Endothelial cell of umbilical vein (primary cell): ENCODE measurements at regions not wholly inside any gene's neighbourhood (a gene's known extent, or its start where the extent isn't known, plus 50 kb on each side); places are given as distances from the start of the nearest gene placed in this dataset.

Source experiments
- BruUV-seq: library from RNA; stranded (reverse); fragments of 400-500 nt; replicated peaks from 2 replicates; lab custom pipeline; 2021; lab: Mats Ljungman, UMichigan
- CTCF ChIA-PET: fragments of 300-600, 350-600 bp; sonication (Branson Sonifier 250); formaldehyde crosslinking; loops from one replicate; lab custom pipeline; 2021; ENCODE audit warnings: antibody characterized with exemption, inconsistent platforms; lab: Charles Lee
- POLR2A ChIA-PET: fragments of 300-600, 350-600 bp; sonication (Branson Sonifier 250); formaldehyde crosslinking; loops from one replicate; lab custom pipeline; 2021; ENCODE audit warnings: antibody characterized with exemption, inconsistent platforms; lab: Charles Lee
- DNase-seq: peaks from one replicate; pipeline ENCODE4 v3.0.0-alpha.2; 2011; ENCODE audit warnings: low read depth, low spot score
- FAIRE-seq: peaks from 2 replicates; lab custom pipeline; 2011; peaks lifted over from hg19 to GRCh38; lab: Jason Lieb, UNC
- H2AFZ ChIP-seq: 2 replicates; pipeline ENCODE4 v1.6.0; 2012; ENCODE audit warnings: low read depth, low read length, control low read depth, inconsistent platforms
- H3K27ac ChIP-seq: 2 replicates; pipeline ENCODE4 v1.5.1; 2011; ENCODE audit warnings: low read depth, mild to moderate bottlenecking, control low read depth, low read length, moderate library complexity; ENCODE audit not compliant: insufficient read depth
- H3K27me3 ChIP-seq, 2 experiments: 2 replicates each; pipeline versions ENCODE4 v1.6.0 to v1.6.1; 2011; ENCODE audit warnings: low read length in 2 of 2, mixed read lengths in 1 of 2; ENCODE audit not compliant: control insufficient read depth in 2 of 2, insufficient read depth in 2 of 2
- H3K36me3 ChIP-seq, 2 experiments: 2 replicates in 1 of 2; 3 replicates in 1 of 2; pipeline ENCODE4 v1.5.1; 2011; ENCODE audit warnings: low read length in 2 of 2, mild to moderate bottlenecking in 1 of 2, moderate library complexity in 1 of 2; ENCODE audit not compliant: control insufficient read depth in 2 of 2, insufficient read depth in 2 of 2; ENCODE audit errors: extremely low read depth in 1 of 2
- H3K4me1 ChIP-seq: 3 replicates; pipeline ENCODE4 v1.5.1; 2011; ENCODE audit warnings: mild to moderate bottlenecking, low read length; ENCODE audit not compliant: control insufficient read depth, insufficient read depth; ENCODE audit errors: extremely low read depth
- H3K4me2 ChIP-seq: 2 replicates; pipeline ENCODE4 v1.6.1; 2011; ENCODE audit warnings: low read length, control low read depth, mixed read lengths; ENCODE audit not compliant: insufficient read depth
- H3K4me3 ChIP-seq, 3 experiments: fragments of 200-600 bp in 1 of 3; sonication (generic), shearing (Covaris generic) in 1 of 3; replicated peaks in 1 of 3; 2 replicates each; pipeline ENCODE4 v1.5.1; 2011 to 2016; ENCODE audit warnings: control low read depth in 3 of 3, low read length in 3 of 3, mild to moderate bottlenecking in 2 of 3, inconsistent platforms in 1 of 3, low read depth in 1 of 3, moderate library complexity in 1 of 3; ENCODE audit not compliant: insufficient read depth in 1 of 3
- H3K79me2 ChIP-seq: 2 replicates; pipeline ENCODE4 v1.6.0; 2012; ENCODE audit warnings: low read length, inconsistent platforms; ENCODE audit not compliant: control insufficient read depth, insufficient read depth
- H3K9ac ChIP-seq: replicated peaks from 2 replicates; pipeline ENCODE3; 2011; ENCODE audit warnings: low read length, control low read depth; ENCODE audit not compliant: insufficient read depth; ENCODE audit errors: extremely low read depth
- H3K9me1 ChIP-seq: replicated peaks from 3 replicates; pipeline ENCODE4 v1.6.0; 2011; ENCODE audit warnings: mild to moderate bottlenecking, low read length; ENCODE audit not compliant: control insufficient read depth, insufficient read depth; ENCODE audit errors: extremely low read depth
- H3K9me3 ChIP-seq: replicated peaks from 2 replicates; pipeline ENCODE4 v1.5.1; 2012; ENCODE audit warnings: low read length, inconsistent platforms; ENCODE audit not compliant: control insufficient read depth, insufficient read depth
- H4K20me1 ChIP-seq: replicated peaks from 2 replicates; pipeline ENCODE3; 2011; ENCODE audit warnings: mild to moderate bottlenecking, low read length; ENCODE audit not compliant: control insufficient read depth, insufficient read depth; ENCODE audit errors: extremely low read depth
- FOS ChIP-seq: IDR thresholded peaks from 2 replicates; pipeline ENCODE4 v1.6.1; 2011; ENCODE audit warnings: mild to moderate bottlenecking, low read length, moderate library complexity, borderline replicate concordance; ENCODE audit not compliant: insufficient read depth
- GATA2 ChIP-seq: IDR thresholded peaks from 2 replicates; pipeline ENCODE4 v1.7.0; 2011; ENCODE audit warnings: low read depth, mild to moderate bottlenecking, moderate library complexity, mixed read lengths, low read length; ENCODE audit not compliant: insufficient read length, insufficient read depth
- MYC ChIP-seq: IDR thresholded peaks from one replicate; pipeline ENCODE4 v1.6.1; 2011; ENCODE audit warnings: mild to moderate bottlenecking, low read depth, low read length
- POLR2A ChIP-seq: IDR thresholded peaks from 2 replicates; pipeline ENCODE4 v1.6.1; 2012; ENCODE audit warnings: low read depth, mild to moderate bottlenecking, control low read depth, low read length
- POLR2AphosphoS5 ChIP-seq: IDR thresholded peaks from 2 replicates; pipeline ENCODE4 v1.6.1; 2012; ENCODE audit warnings: low read depth, mild to moderate bottlenecking, control low read depth, low read length, moderate library complexity; ENCODE audit not compliant: insufficient read depth
- dilution Hi-C: fragments of 300-500 bp; cut with MboI; formaldehyde crosslinking; loops from one replicate; pipeline ENCODE4 v1.15.0; 2019; ENCODE audit warnings: low sequenced_read_pairs; ENCODE audit not compliant: extremely low pct_ligation_motif_present
- intact Hi-C: fragments of 100-400 bp; cut with micrococcal nuclease; formaldehyde crosslinking; loops from one replicate; pipeline ENCODE4 v1.10.0; 2022
- TF ChIP-seq, protein P1 (sequence below): IDR thresholded peaks from 2 replicates; pipeline ENCODE4 v1.6.1; 2011; ENCODE audit not compliant: insufficient read depth, insufficient read length

DNA sequence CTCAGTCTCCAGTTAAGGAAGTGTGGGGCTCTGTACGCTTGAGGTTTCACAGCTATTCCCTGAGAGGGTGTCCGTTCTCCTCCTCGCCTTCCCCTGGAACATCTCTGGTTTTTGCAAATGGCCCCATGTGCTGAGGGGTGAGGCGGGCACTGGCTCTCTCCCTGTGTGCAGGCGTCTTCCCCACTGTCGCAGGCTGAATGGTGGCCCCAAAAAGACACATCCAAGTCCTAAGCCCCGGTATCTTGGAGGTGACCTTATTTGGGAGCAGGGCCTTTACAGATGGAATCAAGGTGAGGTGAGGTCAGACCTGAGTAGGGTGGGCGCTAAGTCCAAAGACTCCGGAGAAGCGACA is 98.0 kb upstream of the TMPRSS2 start:
- H3K9me1 ChIP-seq = no peaks in the 10 kb centered on the region
- H3K4me3 ChIP-seq = no peak overlapping the region
- H3K27ac ChIP-seq = no peak overlapping the region
- no peak overlapping the region for H3K4me2 ChIP-seq
- intact Hi-C loops = no loop called here
- H3K9ac ChIP-seq = no peak overlapping the region
- H4K20me1 ChIP-seq = no peaks in the 10 kb centered on the region
- ChIA-PET POLR2A (no interaction called here), CTCF (no interaction called here)
- H3K36me3 ChIP-seq = no peaks in the 10 kb centered on the region
- no peaks in the 10 kb centered on the region for H3K27me3 ChIP-seq
- dilution Hi-C loops = no loop called here
- no peaks in the 10 kb centered on the region for H3K4me1 ChIP-seq
- H3K9me3 ChIP-seq = no peaks in the 10 kb centered on the region
- BruUV-seq = no TSS peak
- FAIRE-seq = no peak
- no peaks in the 10 kb centered on the region for H3K79me2 ChIP-seq
- no peak for DNase-seq
- H2AFZ ChIP-seq = no peak overlapping the region
- TF ChIP-seq FOS = no peak

DNA sequence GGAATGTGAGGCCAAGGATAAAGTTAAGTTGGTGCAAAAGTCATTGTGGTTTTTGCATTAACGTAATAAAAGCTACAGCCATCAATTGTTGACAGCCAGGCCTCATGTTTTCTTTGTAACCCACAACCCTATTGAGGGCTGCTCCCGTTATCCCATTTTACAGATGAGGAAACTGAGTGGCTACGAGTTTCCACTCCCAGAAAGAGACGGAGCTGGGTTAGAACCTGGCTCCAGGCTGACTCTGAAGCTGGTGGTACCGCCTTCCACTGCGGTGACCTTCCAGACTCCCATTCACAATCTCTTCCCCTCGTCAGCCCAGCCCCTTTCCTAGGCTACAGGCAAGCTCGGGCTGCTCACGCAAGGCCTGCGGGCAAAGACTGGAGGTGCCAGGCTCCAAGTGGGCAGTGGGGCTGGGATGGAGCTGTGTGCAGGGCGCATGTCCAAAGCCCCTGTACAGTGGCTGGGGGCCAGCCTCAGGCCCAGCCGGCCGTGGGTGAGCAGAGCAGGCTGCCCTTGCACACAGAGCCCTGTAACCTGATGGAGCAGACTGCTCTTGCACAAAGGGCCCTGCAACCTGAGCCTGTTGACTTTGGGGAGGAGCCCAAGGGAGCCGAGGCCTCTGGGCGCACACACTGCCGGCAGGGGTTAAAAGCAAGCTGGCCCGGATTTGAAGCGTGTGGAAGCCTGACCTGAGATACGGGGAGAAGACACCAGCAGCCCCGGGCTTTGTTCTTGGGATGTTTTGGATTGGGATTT is 97.4 kb upstream of the TMPRSS2 start:
- Histone ChIP-seq H3K4me3 (no peak overlapping the region), H3K36me3 (no peaks in the 10 kb centered on the region), H2AFZ (no peak overlapping the region), H3K27me3 (no peaks in the 10 kb centered on the region), H3K9ac (no peak overlapping the region), H3K4me1 (no peaks in the 10 kb centered on the region), H3K9me1 (no peaks in the 10 kb centered on the region), H3K4me2 (no peak overlapping the region), H3K9me3 (no peaks in the 10 kb centered on the region), H3K27ac (no peak overlapping the region), H3K79me2 (no peaks in the 10 kb centered on the region), H4K20me1 (no peaks in the 10 kb centered on the region)
- no peak for TF ChIP-seq POLR2A
- TF ChIP-seq POLR2AphosphoS5 = no peak
- TF ChIP-seq GATA2 = no peak
- TF ChIP-seq, protein P1, sequence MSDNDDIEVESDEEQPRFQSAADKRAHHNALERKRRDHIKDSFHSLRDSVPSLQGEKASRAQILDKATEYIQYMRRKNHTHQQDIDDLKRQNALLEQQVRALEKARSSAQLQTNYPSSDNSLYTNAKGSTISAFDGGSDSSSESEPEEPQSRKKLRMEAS = no peak
- TF ChIP-seq FOS = no peak
- no peak for TF ChIP-seq MYC
- ChIA-PET CTCF (no interaction called here), POLR2A (no interaction called here)
- no TSS peak for BruUV-seq
- DNase-seq = no peak
- no peak for FAIRE-seq
- dilution Hi-C loops (no loop called here), intact Hi-C loops (no loop called here)
